H1 (cell line): ENCODE measurements at regions not wholly inside any gene's neighbourhood (a gene's known extent, or its start where the extent isn't known, plus 50 kb on each side); places are given as distances from the start of the nearest gene placed in this dataset.

Experiments used
- CTCF ChIA-PET: fragments of 300-600 bp; sonication (Branson Sonifier 250); formaldehyde crosslinking; loops from one replicate; lab custom pipeline; 2021; ENCODE audit not compliant: partially characterized antibody; lab: Charles Lee
- POLR2A ChIA-PET: fragments of 300-600 bp; sonication (Branson Sonifier 250); formaldehyde crosslinking; loops from one replicate; lab custom pipeline; 2021; ENCODE audit warnings: inconsistent platforms; ENCODE audit not compliant: partially characterized antibody; lab: Charles Lee
- DNase-seq, 2 experiments: peaks; one replicate each; pipeline versions ENCODE4 v3.0.0 to v3.0.0-alpha.2; 2010 to 2022; ENCODE audit warnings: low spot score in 2 of 2, low read depth in 1 of 2, mixed read lengths in 1 of 2
- FAIRE-seq: peaks from 2 replicates; lab custom pipeline; 2011; peaks lifted over from hg19 to GRCh38; lab: Jason Lieb, UNC
- H2AFZ ChIP-seq: 2 replicates; pipeline ENCODE4 v1.8.1; 2012; ENCODE audit warnings: low read length, inconsistent platforms
- H2AK5ac ChIP-seq: 2 replicates; pipeline ENCODE4 v1.6.1; 2013; ENCODE audit warnings: low read depth, low read length
- H2BK120ac ChIP-seq: replicated peaks from 2 replicates; pipeline ENCODE3; 2013; ENCODE audit warnings: low read depth, low read length, inconsistent platforms
- H2BK12ac ChIP-seq: 2 replicates; pipeline ENCODE4 v1.6.1; 2013; ENCODE audit warnings: low read depth, low read length
- H2BK15ac ChIP-seq: 2 replicates; pipeline ENCODE4 v1.6.1; 2013; ENCODE audit warnings: low read length
- H2BK20ac ChIP-seq: 2 replicates; pipeline ENCODE4 v1.6.1; 2013; ENCODE audit warnings: low read length
- H2BK5ac ChIP-seq: 2 replicates; pipeline ENCODE4 v1.6.1; 2013; ENCODE audit warnings: low read depth, low read length
- H3K14ac ChIP-seq: 2 replicates; pipeline ENCODE4 v1.6.1; 2013; ENCODE audit warnings: inconsistent platforms; ENCODE audit not compliant: insufficient read length
- H3K18ac ChIP-seq: 2 replicates; pipeline ENCODE4 v1.6.1; 2013; ENCODE audit warnings: low read length; ENCODE audit errors: extremely low read depth
- H3K23ac ChIP-seq: 2 replicates; pipeline ENCODE4 v1.6.1; 2013; ENCODE audit warnings: inconsistent platforms; ENCODE audit not compliant: insufficient read length
- H3K23me2 ChIP-seq: 2 replicates; pipeline ENCODE4 v1.6.1; 2013; ENCODE audit warnings: low read depth, low read length
- H3K27ac ChIP-seq: 2 replicates; pipeline ENCODE4 v1.6.1; 2011; ENCODE audit warnings: low read depth, low read length, inconsistent platforms
- H3K27me3 ChIP-seq, 4 experiments: replicated peaks in 1 of 4; 1 replicate in 1 of 4; 2 replicates in 3 of 4; pipeline versions ENCODE4 v1.6.1 to v1.8.1; 2011 to 2013; ENCODE audit warnings: low read length in 3 of 4, mild to moderate bottlenecking in 3 of 4, inconsistent platforms in 2 of 4, mixed read lengths in 2 of 4, moderate library complexity in 1 of 4; ENCODE audit not compliant: control insufficient read depth in 3 of 4, insufficient read depth in 3 of 4; ENCODE audit errors: extremely low read depth in 1 of 4
- H3K36me3 ChIP-seq, 4 experiments: 2 replicates each; pipeline versions ENCODE4 v1.6.1 to v1.8.1; 2011 to 2013; ENCODE audit warnings: mild to moderate bottlenecking in 4 of 4, low read length in 3 of 4, moderate library complexity in 2 of 4, control low read depth in 1 of 4, inconsistent platforms in 1 of 4; ENCODE audit not compliant: insufficient read depth in 4 of 4, control insufficient read depth in 2 of 4
- H3K4ac ChIP-seq: replicated peaks from 2 replicates; pipeline ENCODE3; 2013; ENCODE audit warnings: low read length, low read depth, mixed read lengths, inconsistent platforms; ENCODE audit not compliant: insufficient read length
- H3K4me1 ChIP-seq, 4 experiments: replicated peaks in 1 of 4; 1 replicate in 1 of 4; 2 replicates in 3 of 4; pipeline versions ENCODE4 v1.6.1 to v1.8.1; 2011 to 2013; ENCODE audit warnings: low read length in 3 of 4, inconsistent platforms in 2 of 4, mixed read lengths in 1 of 4; ENCODE audit not compliant: insufficient read depth in 4 of 4, control insufficient read depth in 3 of 4
- H3K4me2 ChIP-seq, 2 experiments: 2 replicates each; pipeline versions ENCODE4 v1.6.1 to v1.8.1; 2011 to 2013; ENCODE audit warnings: low read depth in 2 of 2, low read length in 2 of 2, control low read depth in 1 of 2, inconsistent platforms in 1 of 2, mild to moderate bottlenecking in 1 of 2; ENCODE audit not compliant: insufficient read depth in 1 of 2
- H3K4me3 ChIP-seq, 4 experiments: fragments of 200-600, 300-600 bp in 1 of 4; sonication (generic), shearing (Covaris generic), sonication (Bioruptor Twin) in 1 of 4; 2 replicates each; pipeline versions ENCODE4 v1.5.1 to v1.8.1; 2011 to 2016; ENCODE audit warnings: low read length in 4 of 4, low read depth in 3 of 4, control low read depth in 2 of 4, inconsistent platforms in 2 of 4, mild to moderate bottlenecking in 2 of 4, mixed read lengths in 1 of 4, moderate library complexity in 1 of 4; ENCODE audit not compliant: insufficient read depth in 2 of 4; ENCODE audit errors: extremely low read depth in 1 of 4
- H3K56ac ChIP-seq: replicated peaks from 2 replicates; pipeline ENCODE3; 2013; ENCODE audit warnings: low read depth, mild to moderate bottlenecking, mixed read lengths, low read length, inconsistent platforms; ENCODE audit not compliant: insufficient read length
- H3K79me1 ChIP-seq: 2 replicates; pipeline ENCODE4 v1.6.1; 2013; ENCODE audit warnings: low read depth, low read length, control low read depth
- H3K79me2 ChIP-seq, 2 experiments: 2 replicates each; pipeline versions ENCODE4 v1.6.1 to v1.8.1; 2012 to 2013; ENCODE audit warnings: low read length in 2 of 2, mild to moderate bottlenecking in 2 of 2, inconsistent platforms in 1 of 2; ENCODE audit not compliant: insufficient read depth in 2 of 2, control insufficient read depth in 1 of 2
- H3K9ac ChIP-seq, 4 experiments: replicated peaks in 1 of 4; 1 replicate in 1 of 4; 2 replicates in 3 of 4; pipeline versions ENCODE4 v1.6.1 to v1.8.1; 2011 to 2013; ENCODE audit warnings: low read depth in 3 of 4, low read length in 3 of 4, control low read depth in 2 of 4, mild to moderate bottlenecking in 2 of 4, moderate library complexity in 2 of 4, inconsistent platforms in 1 of 4; ENCODE audit errors: extremely low read depth in 1 of 4
- H3K9me3 ChIP-seq, 2 experiments: 2 replicates each; pipeline versions ENCODE4 v1.6.1 to v1.8.1; 2012 to 2013; ENCODE audit warnings: mild to moderate bottlenecking in 2 of 2, moderate library complexity in 2 of 2, control low read depth in 1 of 2, inconsistent platforms in 1 of 2, low read depth in 1 of 2, low read length in 1 of 2, mixed read lengths in 1 of 2; ENCODE audit not compliant: insufficient read depth in 2 of 2
- H4K20me1 ChIP-seq, 2 experiments: replicated peaks in 1 of 2; 2 replicates each; pipeline versions ENCODE3 to v1.8.1; 2011 to 2013; ENCODE audit warnings: inconsistent platforms in 2 of 2, low read length in 2 of 2, mild to moderate bottlenecking in 1 of 2; ENCODE audit not compliant: insufficient read depth in 2 of 2, control insufficient read depth in 1 of 2
- H4K5ac ChIP-seq: 2 replicates; pipeline ENCODE4 v1.6.1; 2013; ENCODE audit warnings: low read length, low read depth, mixed read lengths, inconsistent platforms; ENCODE audit not compliant: insufficient read length
- H4K8ac ChIP-seq: 2 replicates; pipeline ENCODE4 v1.8.0; 2013; ENCODE audit warnings: mild to moderate bottlenecking, moderate library complexity, low read length, inconsistent platforms; ENCODE audit not compliant: insufficient read depth; ENCODE audit errors: extremely low read depth
- H4K91ac ChIP-seq: replicated peaks from 2 replicates; pipeline ENCODE3; 2013; ENCODE audit warnings: low read length, mixed read lengths, inconsistent platforms; ENCODE audit not compliant: insufficient read length
- BCL11A ChIP-seq, 2 experiments: IDR thresholded peaks; one replicate each; pipeline ENCODE4 v1.6.1; 2011; ENCODE audit warnings: low read depth in 2 of 2, low read length in 2 of 2, mild to moderate bottlenecking in 2 of 2
- MAFK ChIP-seq: IDR thresholded peaks from 2 replicates; pipeline ENCODE4 v1.6.1; 2012; ENCODE audit warnings: low read depth, mild to moderate bottlenecking, improper control_type of control experiment, low read length
- POLR2A ChIP-seq, 2 experiments: IDR thresholded peaks; 1 replicate in 1 of 2; 2 replicates in 1 of 2; pipeline ENCODE4 v1.6.1; 2011; ENCODE audit warnings: low read depth in 2 of 2, low read length in 2 of 2, mild to moderate bottlenecking in 2 of 2; ENCODE audit errors: control extremely low read depth in 1 of 2
- POU5F1 ChIP-seq: IDR thresholded peaks from 2 replicates; pipeline ENCODE4 v1.6.1; 2011; ENCODE audit warnings: low read depth, mild to moderate bottlenecking, low read length, moderate library complexity
- SAP30 ChIP-seq: fragments of 300-600 bp; sonication (generic); IDR thresholded peaks from 2 replicates; pipeline ENCODE4 v1.7.1; 2012; ENCODE audit warnings: low read length, moderate library complexity, mild to moderate bottlenecking, inconsistent platforms; ENCODE audit not compliant: insufficient read depth, insufficient replicate concordance
- TAF7 ChIP-seq: optimal IDR thresholded peaks from 2 replicates; pipeline ENCODE3; 2011; ENCODE audit warnings: low read depth, mild to moderate bottlenecking, inconsistent platforms, low read length, moderate library complexity, borderline replicate concordance
- WGBS, 2 experiments: shearing (Covaris generic) in 1 of 2; methylation state at CpG; one replicate each; pipeline versions ENCODE4 v1.1.6 to v1.1.7; 2013 to 2015; ENCODE audit warnings: low lambda C conversion rate in 2 of 2, mixed read lengths in 2 of 2, inconsistent platforms in 1 of 2, low coverage in 1 of 2, missing lambda C conversion rate in 1 of 2; ENCODE audit not compliant: insufficient replicate concordance in 2 of 2, insufficient coverage in 1 of 2, insufficient read length in 1 of 2; ENCODE audit errors: extremely low coverage in 1 of 2, missing lambda C conversion rate in 1 of 2; 5-methylcytosine and 5-hydroxymethylcytosine counted together
- TF ChIP-seq, protein P1 (sequence below): IDR thresholded peaks from 2 replicates; pipeline ENCODE4 v1.6.1; 2012; ENCODE audit warnings: low read length, inconsistent platforms

DNA sequence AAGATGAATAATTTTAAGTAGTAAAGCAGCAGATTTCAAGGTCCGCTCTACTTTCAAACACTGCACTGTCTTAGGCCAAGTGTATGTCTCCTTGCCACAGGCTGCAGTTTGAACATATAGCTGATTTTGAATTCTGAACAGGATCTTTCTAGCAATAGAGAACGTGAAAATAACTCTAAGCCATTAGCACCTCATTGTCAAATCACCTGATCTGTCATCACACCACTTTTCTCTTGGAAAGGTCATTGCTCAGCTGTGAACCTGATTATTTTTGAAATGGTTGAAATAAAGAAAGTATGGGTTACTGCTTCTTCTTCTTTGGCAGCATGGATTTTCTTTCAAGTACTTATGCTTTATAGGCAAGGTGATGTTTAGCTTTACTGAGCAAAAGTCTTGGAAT, 357.0 kb upstream of the RORB start:
- H3K36me3 ChIP-seq: no peaks in the 10 kb centered on the region
- ChIA-PET POLR2A (no interaction called here), CTCF (no interaction called here)
- no peak overlapping the region for H3K9ac ChIP-seq
- no peak overlapping the region for H2AK5ac ChIP-seq
- no peaks in the 10 kb centered on the region for H3K27me3 ChIP-seq
- no peak overlapping the region for H4K5ac ChIP-seq
- no peak overlapping the region for H2BK20ac ChIP-seq
- no peak overlapping the region for H2BK120ac ChIP-seq
- no peak overlapping the region for H2BK12ac ChIP-seq
- no peaks in the 10 kb centered on the region for H3K4me1 ChIP-seq
- H3K23me2 ChIP-seq: no peaks in the 10 kb centered on the region
- H2AFZ ChIP-seq: no peak overlapping the region
- no peak overlapping the region for H3K4me3 ChIP-seq
- 93% methylated on average over 2 of the region's 2 CpGs; no CpG with 5 or more reads in 1 of the 2 experiments for WGBS, 2 experiments
- DNase-seq: no peak
- FAIRE-seq: no peak
- no peak overlapping the region for H3K4ac ChIP-seq
- no peak overlapping the region for H3K23ac ChIP-seq
- H3K79me1 ChIP-seq: no peaks in the 10 kb centered on the region
- no peak overlapping the region for H3K56ac ChIP-seq
- H2BK5ac ChIP-seq: no peak overlapping the region
- no peak for TF ChIP-seq MAFK
- no peak for TF ChIP-seq SAP30
- TF ChIP-seq, protein P1, sequence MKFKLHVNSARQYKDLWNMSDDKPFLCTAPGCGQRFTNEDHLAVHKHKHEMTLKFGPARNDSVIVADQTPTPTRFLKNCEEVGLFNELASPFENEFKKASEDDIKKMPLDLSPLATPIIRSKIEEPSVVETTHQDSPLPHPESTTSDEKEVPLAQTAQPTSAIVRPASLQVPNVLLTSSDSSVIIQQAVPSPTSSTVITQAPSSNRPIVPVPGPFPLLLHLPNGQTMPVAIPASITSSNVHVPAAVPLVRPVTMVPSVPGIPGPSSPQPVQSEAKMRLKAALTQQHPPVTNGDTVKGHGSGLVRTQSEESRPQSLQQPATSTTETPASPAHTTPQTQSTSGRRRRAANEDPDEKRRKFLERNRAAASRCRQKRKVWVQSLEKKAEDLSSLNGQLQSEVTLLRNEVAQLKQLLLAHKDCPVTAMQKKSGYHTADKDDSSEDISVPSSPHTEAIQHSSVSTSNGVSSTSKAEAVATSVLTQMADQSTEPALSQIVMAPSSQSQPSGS: no peak
- TF ChIP-seq POLR2A (IDR thresholded peaks at IDR 0.05; ENCODE audit: control extremely low read depth in 1 of 2, low read depth in 2 of 2, low read length in 2 of 2): no peak
- no peak for TF ChIP-seq POU5F1
- no peak for TF ChIP-seq TAF7
- TF ChIP-seq BCL11A (IDR thresholded peaks at IDR 0.05; ENCODE audit: low read depth in 2 of 2, low read length in 2 of 2): no peak
- TF ChIP-seq, all 59 proteins: peak for 0
- H3K27ac ChIP-seq: no peak overlapping the region
- no peak overlapping the region for H3K4me2 ChIP-seq
- no peak overlapping the region for H3K18ac ChIP-seq
- H4K8ac ChIP-seq: no peak overlapping the region
- no peaks in the 10 kb centered on the region for H3K79me2 ChIP-seq
- H3K9me3 ChIP-seq: no peaks in the 10 kb centered on the region
- no peak overlapping the region for H4K91ac ChIP-seq
- no peak overlapping the region for H3K14ac ChIP-seq
- H2BK15ac ChIP-seq: no peak overlapping the region
- no peaks in the 10 kb centered on the region for H4K20me1 ChIP-seq
